ENCODE measurements at regions not wholly inside any gene's neighbourhood (a gene's known extent, or its start where the extent isn't known, plus 50 kb on each side); places are given as distances from the start of the nearest gene placed in this dataset.

GRCh38 chr13:90068658-90069057 lies 1278.8 kb upstream of the MIR17HG start:
- Mint-ChIP-seq H3K27ac (no peak overlapping the region), H3K4me3 (no peak overlapping the region), H3K27me3 (ENCODE audit: low read depth, poor library complexity) (no peaks in the 10 kb centered on the region), H3K4me1 (no peaks in the 10 kb centered on the region), H3K9me3 (peaks cover under 1% of the 10 kb centered on the region), H3K36me3 (ENCODE audit: low read depth) (no peaks in the 10 kb centered on the region)
- no peak for DNase-seq
- TF ChIP-seq, protein P1, sequence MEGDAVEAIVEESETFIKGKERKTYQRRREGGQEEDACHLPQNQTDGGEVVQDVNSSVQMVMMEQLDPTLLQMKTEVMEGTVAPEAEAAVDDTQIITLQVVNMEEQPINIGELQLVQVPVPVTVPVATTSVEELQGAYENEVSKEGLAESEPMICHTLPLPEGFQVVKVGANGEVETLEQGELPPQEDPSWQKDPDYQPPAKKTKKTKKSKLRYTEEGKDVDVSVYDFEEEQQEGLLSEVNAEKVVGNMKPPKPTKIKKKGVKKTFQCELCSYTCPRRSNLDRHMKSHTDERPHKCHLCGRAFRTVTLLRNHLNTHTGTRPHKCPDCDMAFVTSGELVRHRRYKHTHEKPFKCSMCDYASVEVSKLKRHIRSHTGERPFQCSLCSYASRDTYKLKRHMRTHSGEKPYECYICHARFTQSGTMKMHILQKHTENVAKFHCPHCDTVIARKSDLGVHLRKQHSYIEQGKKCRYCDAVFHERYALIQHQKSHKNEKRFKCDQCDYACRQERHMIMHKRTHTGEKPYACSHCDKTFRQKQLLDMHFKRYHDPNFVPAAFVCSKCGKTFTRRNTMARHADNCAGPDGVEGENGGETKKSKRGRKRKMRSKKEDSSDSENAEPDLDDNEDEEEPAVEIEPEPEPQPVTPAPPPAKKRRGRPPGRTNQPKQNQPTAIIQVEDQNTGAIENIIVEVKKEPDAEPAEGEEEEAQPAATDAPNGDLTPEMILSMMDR (IDR thresholded peaks at IDR 0.05): no peak

GRCh38 chr13:90070362-90070761 lies 1277.1 kb upstream of the MIR17HG start:
- DNase-seq: no peak
- Mint-ChIP-seq H3K27me3 (ENCODE audit: low read depth, poor library complexity) (no peaks in the 10 kb centered on the region), H3K9me3 (no peaks in the 10 kb centered on the region), H3K4me1 (no peaks in the 10 kb centered on the region), H3K4me3 (no peak overlapping the region), H3K36me3 (ENCODE audit: low read depth) (no peaks in the 10 kb centered on the region), H3K27ac (no peak overlapping the region)
- TF ChIP-seq, protein P1 (IDR thresholded peaks at IDR 0.05): no peak

- H3K27ac Mint-ChIP-seq: no peak overlapping the region
- H3K27me3 Mint-ChIP-seq (ENCODE audit: low read depth, poor library complexity): no peaks in the 10 kb centered on the region
- TF ChIP-seq, protein P1 (IDR thresholded peaks at IDR 0.05): no peak
- no peaks in the 10 kb centered on the region for H3K9me3 Mint-ChIP-seq
- no peaks in the 10 kb centered on the region for H3K4me1 Mint-ChIP-seq
- no peak for DNase-seq
- H3K4me3 Mint-ChIP-seq: no peak overlapping the region
- no peaks in the 10 kb centered on the region for H3K36me3 Mint-ChIP-seq (ENCODE audit: low read depth)
These were observed 1276.5 kb upstream of the MIR17HG start for GRCh38 chr13:90070837-90071525.

GRCh38 chr13:90084684-90085290 lies 1262.7 kb upstream of the MIR17HG start:
- no peaks in the 10 kb centered on the region for H3K4me1 Mint-ChIP-seq
- H3K4me3 Mint-ChIP-seq: no peak overlapping the region
- no peak for DNase-seq
- H3K27ac Mint-ChIP-seq: no peak overlapping the region
- H3K27me3 Mint-ChIP-seq (ENCODE audit: low read depth, poor library complexity): no peaks in the 10 kb centered on the region
- H3K36me3 Mint-ChIP-seq (ENCODE audit: low read depth): no peaks in the 10 kb centered on the region
- TF ChIP-seq, protein P1 (IDR thresholded peaks at IDR 0.05): no peak
- H3K9me3 Mint-ChIP-seq: no peaks in the 10 kb centered on the region

DNA sequence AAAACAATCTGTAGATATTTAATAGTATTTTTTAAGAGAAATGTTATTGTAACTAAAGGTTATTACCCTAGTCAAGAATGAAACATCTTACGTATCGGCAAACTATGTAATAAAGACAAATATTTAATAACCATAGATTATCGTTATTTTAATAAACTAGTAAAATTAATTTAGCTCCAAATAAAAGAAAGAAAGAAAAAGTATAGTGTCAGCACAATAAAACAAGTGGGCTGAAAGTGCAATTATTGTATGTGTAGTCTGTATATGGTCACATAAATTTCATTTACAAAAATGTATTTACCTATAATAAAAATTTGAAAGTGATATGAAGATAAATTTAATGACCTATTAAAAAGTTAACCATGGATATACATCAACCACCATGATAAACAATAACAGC lies 1258.4 kb upstream of the MIR17HG start:
- DNase-seq: no peak
- H3K36me3 Mint-ChIP-seq (ENCODE audit: low read depth): no peaks in the 10 kb centered on the region
- no peaks in the 10 kb centered on the region for H3K27me3 Mint-ChIP-seq (ENCODE audit: low read depth, poor library complexity)
- H3K9me3 Mint-ChIP-seq: no peaks in the 10 kb centered on the region
- TF ChIP-seq, protein P1 (IDR thresholded peaks at IDR 0.05): no peak
- H3K4me3 Mint-ChIP-seq: no peak overlapping the region
- H3K4me1 Mint-ChIP-seq: no peaks in the 10 kb centered on the region
- H3K27ac Mint-ChIP-seq: no peak overlapping the region

GRCh38 chr13:90091611-90092010 lies 1255.9 kb upstream of the MIR17HG start:
- no peaks in the 10 kb centered on the region for H3K27me3 Mint-ChIP-seq (ENCODE audit: low read depth, poor library complexity)
- no peaks in the 10 kb centered on the region for H3K9me3 Mint-ChIP-seq
- no peak for DNase-seq
- no peaks in the 10 kb centered on the region for H3K4me1 Mint-ChIP-seq
- no peak overlapping the region for H3K4me3 Mint-ChIP-seq
- TF ChIP-seq, protein P1 (IDR thresholded peaks at IDR 0.05): no peak
- no peaks in the 10 kb centered on the region for H3K36me3 Mint-ChIP-seq (ENCODE audit: low read depth)
- no peak overlapping the region for H3K27ac Mint-ChIP-seq
